Kidney (tissue), 13 donors: ENCODE measurements at regions not wholly inside any gene's neighbourhood (a gene's known extent, or its start where the extent isn't known, plus 50 kb on each side); places are given as distances from the start of the nearest gene placed in this dataset.

Experiments used
- DNase-seq, 5 donors: peaks; one replicate each; pipeline ENCODE4 v3.0.0-alpha.2; 2013 to 2020
- FAIRE-seq: peaks from 2 replicates; lab custom pipeline; 2012; peaks lifted over from hg19 to GRCh38; lab: Jason Lieb, UNC
- H3K27ac ChIP-seq, 2 donors: one replicate each; pipeline ENCODE4 v1.7.0; 2013; ENCODE audit warnings: low read depth in 2 of 2, low read length in 2 of 2, inconsistent platforms in 1 of 2
- H3K27me3 ChIP-seq: one replicate; pipeline ENCODE4 v1.7.1; 2013; ENCODE audit warnings: low read length, inconsistent platforms; ENCODE audit not compliant: control insufficient read depth, insufficient read depth
- H3K36me3 ChIP-seq, 3 donors: one replicate each; pipeline versions ENCODE4 v1.7.0 to v1.7.1; 2013; ENCODE audit warnings: low read length in 3 of 3, control low read depth in 1 of 3, inconsistent platforms in 1 of 3; ENCODE audit not compliant: insufficient read depth in 3 of 3, control insufficient read depth in 2 of 3
- H3K4me1 ChIP-seq, 3 donors: one replicate each; pipeline versions ENCODE4 v1.7.0 to v1.7.1; 2013; ENCODE audit warnings: low read length in 3 of 3, inconsistent platforms in 1 of 3, low read depth in 1 of 3; ENCODE audit not compliant: control insufficient read depth in 2 of 3, insufficient read depth in 2 of 3
- H3K4me3 ChIP-seq, 3 donors: one replicate each; pipeline versions ENCODE4 v1.7.0 to v1.8.1; 2013; ENCODE audit warnings: low read length in 3 of 3, control low read depth in 1 of 3, inconsistent platforms in 1 of 3
- H3K9ac ChIP-seq, 3 donors: one replicate each; pipeline versions ENCODE4 v1.7.0 to v1.7.1; 2013; ENCODE audit warnings: low read length in 3 of 3, control low read depth in 1 of 3, inconsistent platforms in 1 of 3
- H3K9me3 ChIP-seq, 3 donors: one replicate each; pipeline versions ENCODE4 v1.7.0 to v1.7.1; 2013; ENCODE audit warnings: low read length in 3 of 3, control low read depth in 1 of 3, inconsistent platforms in 1 of 3; ENCODE audit not compliant: control insufficient read depth in 2 of 3, insufficient read depth in 1 of 3
- CTCF ChIP-seq: IDR thresholded peaks from 3 replicates; pipeline ENCODE4 v1.5.1; 2012; ENCODE audit warnings: mild to moderate bottlenecking, moderate library complexity, borderline replicate concordance; ENCODE audit not compliant: insufficient read depth; ENCODE audit errors: extremely low read depth
- intact Hi-C: fragments of 100-400 bp; cut with DNase I; formaldehyde crosslinking; loops from one replicate; pipeline ENCODE4 v1.11.1; 2022
- donor health status: control.
- donor health status: control.
- donor health status: control.
- donor health status: control.
- donor health status: control.
- donor health status: DM: yes; HTN: yes; CAD: no.
- donor health status: Normal renal cell carcinoma (clear cell type).

- Histone ChIP-seq H3K27ac (no peak overlapping the region), H3K9me3 (no peaks in the 10 kb centered on the region), H3K4me1 (no peaks in the 10 kb centered on the region), H3K4me3 (no peak overlapping the region), H3K27me3 (no peaks in the 10 kb centered on the region), H3K36me3 (no peaks in the 10 kb centered on the region), H3K9ac (no peak overlapping the region)
- no peak for TF ChIP-seq CTCF
- FAIRE-seq (no peak), DNase-seq (peak in 1 of 5 donors; percentile 37)
- intact Hi-C loops: no loop called here
Observed at GRCh38 chr2:239671916-239672849, 271.4 kb upstream of the HDAC4 start.

GRCh38 chr2:239671471-239671870, 270.7 kb upstream of the HDAC4 start:
- no peak for TF ChIP-seq CTCF
- Histone ChIP-seq H3K9ac (no peak overlapping the region), H3K27me3 (no peaks in the 10 kb centered on the region), H3K9me3 (no peaks in the 10 kb centered on the region), H3K4me1 (no peaks in the 10 kb centered on the region), H3K27ac (no peak overlapping the region), H3K4me3 (no peak overlapping the region), H3K36me3 (no peaks in the 10 kb centered on the region)
- intact Hi-C loops: no loop called here
- FAIRE-seq: no peak
- no peak for DNase-seq

- H3K4me3 ChIP-seq: no peak overlapping the region
- FAIRE-seq (no peak), DNase-seq (no peak)
- H3K36me3 ChIP-seq: no peaks in the 10 kb centered on the region
- H3K27me3 ChIP-seq: no peaks in the 10 kb centered on the region
- intact Hi-C loops: no loop called here
- H3K9me3 ChIP-seq: no peaks in the 10 kb centered on the region
- no peak overlapping the region for H3K27ac ChIP-seq
- H3K9ac ChIP-seq: no peak overlapping the region
- no peaks in the 10 kb centered on the region for H3K4me1 ChIP-seq
- TF ChIP-seq CTCF: no peak
Observed at GRCh38 chr2:239670463-239671120, 269.8 kb upstream of the HDAC4 start.
